ENCODE measurements at regions not wholly inside any gene's neighbourhood (a gene's known extent, or its start where the extent isn't known, plus 50 kb on each side); places are given as distances from the start of the nearest gene placed in this dataset.

- TF ChIP-seq POLR2A (IDR thresholded peaks at IDR 0.05; ENCODE audit: borderline replicate concordance, extremely low read depth, insufficient read depth, insufficient read length) (no peak), POLR2AphosphoS5 (IDR thresholded peaks at IDR 0.05; ENCODE audit: low read depth, low read length) (no peak), CTCF (IDR thresholded peaks at IDR 0.05 in 2 of 3, conservative IDR thresholded peaks at IDR 0.05 in 1 of 3; ENCODE audit: borderline replicate concordance in 1 of 3, insufficient read depth in 1 of 3, low read depth in 2 of 3, low read length in 2 of 3) (no peak), MAX (IDR thresholded peaks at IDR 0.05) (no peak)
Observed at GRCh38 chr2:175597286-175597685, 404.8 kb downstream of the LNPK start.
